WTC11 (cell line): ENCODE measurements at regions not wholly inside any gene's neighbourhood (a gene's known extent, or its start where the extent isn't known, plus 50 kb on each side); places are given as distances from the start of the nearest gene placed in this dataset.

Experiments
- ATAC-seq: fragments of 200-7000 bp; cut with Tn5 transposase; 2 replicates; pipeline ENCODE4 v1.10.0; 2021; ENCODE audit warnings: mild to moderate bottlenecking, moderate library complexity
- CTCF ChIA-PET: fragments of 300-600 bp; sonication (Branson Sonifier 250); formaldehyde crosslinking; loops from one replicate; lab custom pipeline; 2021; ENCODE audit warnings: antibody characterized with exemption; lab: Charles Lee
- POLR2A ChIA-PET: fragments of 350-600 bp; sonication (Branson Sonifier 250); formaldehyde crosslinking; loops from one replicate; lab custom pipeline; 2021; ENCODE audit warnings: antibody characterized with exemption; lab: Charles Lee
- DNase-seq: peaks from one replicate; pipeline ENCODE4 v3.0.0; 2021; ENCODE audit warnings: low spot score
- H3K27ac Mint-ChIP-seq: 2 replicates; pipeline ENCODE4 v1.8.0; 2021; ENCODE audit warnings: mixed read lengths
- H3K27me3 Mint-ChIP-seq: 2 replicates; pipeline ENCODE4 v1.8.0; 2021; ENCODE audit warnings: low read depth, mild to moderate bottlenecking, moderate library complexity, mixed read lengths
- H3K36me3 Mint-ChIP-seq: 2 replicates; pipeline ENCODE4 v1.8.0; 2021; ENCODE audit warnings: mixed read lengths
- H3K4me1 Mint-ChIP-seq: 2 replicates; pipeline ENCODE4 v1.8.0; 2022; ENCODE audit warnings: mixed read lengths
- H3K4me3 Mint-ChIP-seq: 2 replicates; pipeline ENCODE4 v1.8.0; 2021; ENCODE audit warnings: mild to moderate bottlenecking, moderate library complexity, mixed read lengths
- H3K9me3 Mint-ChIP-seq: 2 replicates; pipeline ENCODE4 v1.8.0; 2021; ENCODE audit warnings: mixed read lengths
- ETV6 ChIP-seq: sonication (generic); formaldehyde crosslinking; IDR thresholded peaks from 2 replicates; pipeline ENCODE4 v1.8.1; 2022; ENCODE audit warnings: mild to moderate bottlenecking, missing genetic modification reagents
- GRHL2 ChIP-seq: fragments of 250-450 bp; sonication (Bioruptor Pico); IDR thresholded peaks from 2 replicates; pipeline ENCODE4 v1.8.0; 2022; ENCODE audit warnings: mild to moderate bottlenecking, moderate library complexity; ENCODE audit not compliant: insufficient replicate concordance, severe bottlenecking
- IRF2 ChIP-seq: sonication (generic); formaldehyde crosslinking; IDR thresholded peaks from 2 replicates; pipeline ENCODE4 v1.8.0; 2022; ENCODE audit warnings: low read depth, missing genetic modification reagents, borderline replicate concordance
- JAZF1 ChIP-seq: fragments of 250-450 bp; sonication (Bioruptor Pico); IDR thresholded peaks from 2 replicates; pipeline ENCODE4 v1.9.0; 2021; ENCODE audit warnings: moderate library complexity, mild to moderate bottlenecking, inconsistent platforms
- MXD4 ChIP-seq: fragments of 250-450 bp; sonication (Bioruptor Pico); IDR thresholded peaks from 2 replicates; pipeline ENCODE4 v1.8.0; 2021; ENCODE audit warnings: mild to moderate bottlenecking, moderate library complexity, borderline replicate concordance
- NR3C1 ChIP-seq: sonication (generic); formaldehyde crosslinking; conservative IDR thresholded peaks from 2 replicates; pipeline ENCODE4 v1.8.1; 2023; ENCODE audit warnings: low read depth, mild to moderate bottlenecking, missing genetic modification reagents
- RORB ChIP-seq: fragments of 250-450 bp; sonication (Bioruptor Pico); IDR thresholded peaks from 2 replicates; pipeline ENCODE4 v1.9.0; 2021; ENCODE audit warnings: mild to moderate bottlenecking
- TF ChIP-seq, protein P1 (sequence below): fragments of 250-450 bp; sonication (Bioruptor Pico); IDR thresholded peaks from 2 replicates; pipeline ENCODE4 v1.8.0; 2021; ENCODE audit warnings: mild to moderate bottlenecking
- TF ChIP-seq, protein P2 (sequence below): sonication (generic); formaldehyde crosslinking; IDR thresholded peaks from 2 replicates; pipeline ENCODE4 v1.8.1; 2023; ENCODE audit warnings: mild to moderate bottlenecking, missing genetic modification reagents, moderate library complexity
- TF ChIP-seq, protein P3 (sequence below): fragments of 250-450 bp; sonication (Bioruptor Pico); IDR thresholded peaks from 2 replicates; pipeline ENCODE4 v1.9.0; 2021; ENCODE audit warnings: mild to moderate bottlenecking, borderline replicate concordance
- TF ChIP-seq, protein P4 (sequence below): sonication (generic); formaldehyde crosslinking; IDR thresholded peaks from 2 replicates; pipeline ENCODE4 v1.8.1; 2022; ENCODE audit warnings: low read depth, missing genetic modification reagents, borderline replicate concordance
- TF ChIP-seq, protein P5 (sequence below): sonication (generic); formaldehyde crosslinking; IDR thresholded peaks from 2 replicates; pipeline ENCODE4 v1.8.0; 2023; ENCODE audit warnings: missing genetic modification reagents, mild to moderate bottlenecking, borderline replicate concordance
- TF ChIP-seq, protein P6 (sequence below): fragments of 200-600 bp; IDR thresholded peaks from 2 replicates; pipeline ENCODE4 v1.8.0; 2022; ENCODE audit warnings: antibody characterized with exemption

DNA sequence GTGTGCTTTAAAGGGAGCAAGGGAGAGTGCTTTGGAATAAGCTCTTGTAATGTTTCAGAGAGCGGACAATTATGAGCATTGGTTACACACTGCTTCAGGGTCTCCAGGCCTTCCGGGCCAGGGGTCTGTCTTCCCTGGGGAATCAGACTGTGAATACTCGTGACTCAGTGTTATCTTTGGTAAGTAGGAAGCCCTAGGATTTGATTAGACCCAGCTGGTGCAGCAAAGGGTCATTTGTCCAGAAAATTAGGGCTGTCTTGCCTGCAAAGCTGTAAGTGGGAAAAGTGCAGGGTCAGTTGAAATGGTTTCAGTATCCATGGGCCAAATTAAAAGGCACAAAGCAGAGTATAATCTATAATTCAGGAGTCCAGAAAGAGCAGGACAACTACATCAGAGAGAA, 475.6 kb downstream of the MED13L start (continued):
- TF ChIP-seq, protein P1, sequence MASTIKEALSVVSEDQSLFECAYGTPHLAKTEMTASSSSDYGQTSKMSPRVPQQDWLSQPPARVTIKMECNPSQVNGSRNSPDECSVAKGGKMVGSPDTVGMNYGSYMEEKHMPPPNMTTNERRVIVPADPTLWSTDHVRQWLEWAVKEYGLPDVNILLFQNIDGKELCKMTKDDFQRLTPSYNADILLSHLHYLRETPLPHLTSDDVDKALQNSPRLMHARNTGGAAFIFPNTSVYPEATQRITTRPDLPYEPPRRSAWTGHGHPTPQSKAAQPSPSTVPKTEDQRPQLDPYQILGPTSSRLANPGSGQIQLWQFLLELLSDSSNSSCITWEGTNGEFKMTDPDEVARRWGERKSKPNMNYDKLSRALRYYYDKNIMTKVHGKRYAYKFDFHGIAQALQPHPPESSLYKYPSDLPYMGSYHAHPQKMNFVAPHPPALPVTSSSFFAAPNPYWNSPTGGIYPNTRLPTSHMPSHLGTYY (CRISPR knock-in tag) = no peak

DNA sequence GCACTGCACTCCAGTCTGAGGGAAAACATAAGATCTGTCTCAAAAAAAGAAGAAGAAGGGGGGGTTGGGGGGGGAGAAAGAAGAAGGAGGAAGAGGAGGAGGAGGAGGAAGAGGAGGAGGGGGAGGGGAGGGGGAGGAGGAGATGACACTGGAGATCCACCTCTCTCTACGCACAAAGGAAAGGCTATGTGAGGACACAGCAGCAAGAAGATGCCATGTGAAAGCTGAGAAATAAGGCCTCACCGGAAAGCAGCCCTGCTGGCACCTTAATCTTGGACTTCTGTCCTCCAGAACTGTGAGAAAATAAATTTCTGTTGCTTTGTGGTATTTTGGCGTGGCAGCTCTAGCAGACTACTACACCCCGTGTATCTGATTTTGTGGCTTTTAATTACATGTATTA, 477.9 kb downstream of the MED13L start:
- ATAC-seq (no peak), DNase-seq (no peak)
- Mint-ChIP-seq H3K9me3 (peaks cover 4% of the 10 kb centered on the region; the same call in 1 of the 2 replicates), H3K4me3 (no peak overlapping the region), H3K27ac (no peak overlapping the region), H3K36me3 (peaks cover 3% of the 10 kb centered on the region; the same call in 1 of the 2 replicates), H3K27me3 (no peaks in the 10 kb centered on the region), H3K4me1 (no peaks in the 10 kb centered on the region)
- TF ChIP-seq, protein P2, sequence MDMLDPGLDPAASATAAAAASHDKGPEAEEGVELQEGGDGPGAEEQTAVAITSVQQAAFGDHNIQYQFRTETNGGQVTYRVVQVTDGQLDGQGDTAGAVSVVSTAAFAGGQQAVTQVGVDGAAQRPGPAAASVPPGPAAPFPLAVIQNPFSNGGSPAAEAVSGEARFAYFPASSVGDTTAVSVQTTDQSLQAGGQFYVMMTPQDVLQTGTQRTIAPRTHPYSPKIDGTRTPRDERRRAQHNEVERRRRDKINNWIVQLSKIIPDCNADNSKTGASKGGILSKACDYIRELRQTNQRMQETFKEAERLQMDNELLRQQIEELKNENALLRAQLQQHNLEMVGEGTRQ (CRISPR knock-in tag) = no peak
- TF ChIP-seq, protein P3, sequence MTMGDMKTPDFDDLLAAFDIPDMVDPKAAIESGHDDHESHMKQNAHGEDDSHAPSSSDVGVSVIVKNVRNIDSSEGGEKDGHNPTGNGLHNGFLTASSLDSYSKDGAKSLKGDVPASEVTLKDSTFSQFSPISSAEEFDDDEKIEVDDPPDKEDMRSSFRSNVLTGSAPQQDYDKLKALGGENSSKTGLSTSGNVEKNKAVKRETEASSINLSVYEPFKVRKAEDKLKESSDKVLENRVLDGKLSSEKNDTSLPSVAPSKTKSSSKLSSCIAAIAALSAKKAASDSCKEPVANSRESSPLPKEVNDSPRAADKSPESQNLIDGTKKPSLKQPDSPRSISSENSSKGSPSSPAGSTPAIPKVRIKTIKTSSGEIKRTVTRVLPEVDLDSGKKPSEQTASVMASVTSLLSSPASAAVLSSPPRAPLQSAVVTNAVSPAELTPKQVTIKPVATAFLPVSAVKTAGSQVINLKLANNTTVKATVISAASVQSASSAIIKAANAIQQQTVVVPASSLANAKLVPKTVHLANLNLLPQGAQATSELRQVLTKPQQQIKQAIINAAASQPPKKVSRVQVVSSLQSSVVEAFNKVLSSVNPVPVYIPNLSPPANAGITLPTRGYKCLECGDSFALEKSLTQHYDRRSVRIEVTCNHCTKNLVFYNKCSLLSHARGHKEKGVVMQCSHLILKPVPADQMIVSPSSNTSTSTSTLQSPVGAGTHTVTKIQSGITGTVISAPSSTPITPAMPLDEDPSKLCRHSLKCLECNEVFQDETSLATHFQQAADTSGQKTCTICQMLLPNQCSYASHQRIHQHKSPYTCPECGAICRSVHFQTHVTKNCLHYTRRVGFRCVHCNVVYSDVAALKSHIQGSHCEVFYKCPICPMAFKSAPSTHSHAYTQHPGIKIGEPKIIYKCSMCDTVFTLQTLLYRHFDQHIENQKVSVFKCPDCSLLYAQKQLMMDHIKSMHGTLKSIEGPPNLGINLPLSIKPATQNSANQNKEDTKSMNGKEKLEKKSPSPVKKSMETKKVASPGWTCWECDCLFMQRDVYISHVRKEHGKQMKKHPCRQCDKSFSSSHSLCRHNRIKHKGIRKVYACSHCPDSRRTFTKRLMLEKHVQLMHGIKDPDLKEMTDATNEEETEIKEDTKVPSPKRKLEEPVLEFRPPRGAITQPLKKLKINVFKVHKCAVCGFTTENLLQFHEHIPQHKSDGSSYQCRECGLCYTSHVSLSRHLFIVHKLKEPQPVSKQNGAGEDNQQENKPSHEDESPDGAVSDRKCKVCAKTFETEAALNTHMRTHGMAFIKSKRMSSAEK (CRISPR knock-in tag) = no peak
- TF ChIP-seq, protein P4, sequence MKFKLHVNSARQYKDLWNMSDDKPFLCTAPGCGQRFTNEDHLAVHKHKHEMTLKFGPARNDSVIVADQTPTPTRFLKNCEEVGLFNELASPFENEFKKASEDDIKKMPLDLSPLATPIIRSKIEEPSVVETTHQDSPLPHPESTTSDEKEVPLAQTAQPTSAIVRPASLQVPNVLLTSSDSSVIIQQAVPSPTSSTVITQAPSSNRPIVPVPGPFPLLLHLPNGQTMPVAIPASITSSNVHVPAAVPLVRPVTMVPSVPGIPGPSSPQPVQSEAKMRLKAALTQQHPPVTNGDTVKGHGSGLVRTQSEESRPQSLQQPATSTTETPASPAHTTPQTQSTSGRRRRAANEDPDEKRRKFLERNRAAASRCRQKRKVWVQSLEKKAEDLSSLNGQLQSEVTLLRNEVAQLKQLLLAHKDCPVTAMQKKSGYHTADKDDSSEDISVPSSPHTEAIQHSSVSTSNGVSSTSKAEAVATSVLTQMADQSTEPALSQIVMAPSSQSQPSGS (CRISPR knock-in tag) = no peak
- TF ChIP-seq NR3C1 (CRISPR knock-in tag) = no peak
- TF ChIP-seq ETV6 (CRISPR knock-in tag) = no peak
- TF ChIP-seq, protein P5, sequence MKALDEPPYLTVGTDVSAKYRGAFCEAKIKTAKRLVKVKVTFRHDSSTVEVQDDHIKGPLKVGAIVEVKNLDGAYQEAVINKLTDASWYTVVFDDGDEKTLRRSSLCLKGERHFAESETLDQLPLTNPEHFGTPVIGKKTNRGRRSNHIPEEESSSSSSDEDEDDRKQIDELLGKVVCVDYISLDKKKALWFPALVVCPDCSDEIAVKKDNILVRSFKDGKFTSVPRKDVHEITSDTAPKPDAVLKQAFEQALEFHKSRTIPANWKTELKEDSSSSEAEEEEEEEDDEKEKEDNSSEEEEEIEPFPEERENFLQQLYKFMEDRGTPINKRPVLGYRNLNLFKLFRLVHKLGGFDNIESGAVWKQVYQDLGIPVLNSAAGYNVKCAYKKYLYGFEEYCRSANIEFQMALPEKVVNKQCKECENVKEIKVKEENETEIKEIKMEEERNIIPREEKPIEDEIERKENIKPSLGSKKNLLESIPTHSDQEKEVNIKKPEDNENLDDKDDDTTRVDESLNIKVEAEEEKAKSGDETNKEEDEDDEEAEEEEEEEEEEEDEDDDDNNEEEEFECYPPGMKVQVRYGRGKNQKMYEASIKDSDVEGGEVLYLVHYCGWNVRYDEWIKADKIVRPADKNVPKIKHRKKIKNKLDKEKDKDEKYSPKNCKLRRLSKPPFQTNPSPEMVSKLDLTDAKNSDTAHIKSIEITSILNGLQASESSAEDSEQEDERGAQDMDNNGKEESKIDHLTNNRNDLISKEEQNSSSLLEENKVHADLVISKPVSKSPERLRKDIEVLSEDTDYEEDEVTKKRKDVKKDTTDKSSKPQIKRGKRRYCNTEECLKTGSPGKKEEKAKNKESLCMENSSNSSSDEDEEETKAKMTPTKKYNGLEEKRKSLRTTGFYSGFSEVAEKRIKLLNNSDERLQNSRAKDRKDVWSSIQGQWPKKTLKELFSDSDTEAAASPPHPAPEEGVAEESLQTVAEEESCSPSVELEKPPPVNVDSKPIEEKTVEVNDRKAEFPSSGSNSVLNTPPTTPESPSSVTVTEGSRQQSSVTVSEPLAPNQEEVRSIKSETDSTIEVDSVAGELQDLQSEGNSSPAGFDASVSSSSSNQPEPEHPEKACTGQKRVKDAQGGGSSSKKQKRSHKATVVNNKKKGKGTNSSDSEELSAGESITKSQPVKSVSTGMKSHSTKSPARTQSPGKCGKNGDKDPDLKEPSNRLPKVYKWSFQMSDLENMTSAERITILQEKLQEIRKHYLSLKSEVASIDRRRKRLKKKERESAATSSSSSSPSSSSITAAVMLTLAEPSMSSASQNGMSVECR (CRISPR knock-in tag) = no peak
- no peak for TF ChIP-seq IRF2
- TF ChIP-seq RORB (CRISPR knock-in tag) = no peak
- no peak for TF ChIP-seq JAZF1 (CRISPR knock-in tag)
- no peak for TF ChIP-seq MXD4 (CRISPR knock-in tag)
- TF ChIP-seq, protein P6, sequence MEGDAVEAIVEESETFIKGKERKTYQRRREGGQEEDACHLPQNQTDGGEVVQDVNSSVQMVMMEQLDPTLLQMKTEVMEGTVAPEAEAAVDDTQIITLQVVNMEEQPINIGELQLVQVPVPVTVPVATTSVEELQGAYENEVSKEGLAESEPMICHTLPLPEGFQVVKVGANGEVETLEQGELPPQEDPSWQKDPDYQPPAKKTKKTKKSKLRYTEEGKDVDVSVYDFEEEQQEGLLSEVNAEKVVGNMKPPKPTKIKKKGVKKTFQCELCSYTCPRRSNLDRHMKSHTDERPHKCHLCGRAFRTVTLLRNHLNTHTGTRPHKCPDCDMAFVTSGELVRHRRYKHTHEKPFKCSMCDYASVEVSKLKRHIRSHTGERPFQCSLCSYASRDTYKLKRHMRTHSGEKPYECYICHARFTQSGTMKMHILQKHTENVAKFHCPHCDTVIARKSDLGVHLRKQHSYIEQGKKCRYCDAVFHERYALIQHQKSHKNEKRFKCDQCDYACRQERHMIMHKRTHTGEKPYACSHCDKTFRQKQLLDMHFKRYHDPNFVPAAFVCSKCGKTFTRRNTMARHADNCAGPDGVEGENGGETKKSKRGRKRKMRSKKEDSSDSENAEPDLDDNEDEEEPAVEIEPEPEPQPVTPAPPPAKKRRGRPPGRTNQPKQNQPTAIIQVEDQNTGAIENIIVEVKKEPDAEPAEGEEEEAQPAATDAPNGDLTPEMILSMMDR = no peak
- no peak for TF ChIP-seq GRHL2 (CRISPR knock-in tag)
- CTCF ChIA-PET = no interaction called here
- POLR2A ChIA-PET = no interaction called here
